ENCODE measurements at regions not wholly inside any gene's neighbourhood (a gene's known extent, or its start where the extent isn't known, plus 50 kb on each side); places are given as distances from the start of the nearest gene placed in this dataset.
"Not testable (repeated sequence)": the region's sequence is repeated elsewhere in the genome, so short reads cannot be mapped to it uniquely, and the experiment has no call there.

GRCh38 chr2:163974766-163975165 is 239.0 kb upstream of the FIGN start:
- Histone ChIP-seq H3K27ac (no peak overlapping the region), H4K20me1 (ENCODE audit: low read depth) (no peaks in the 10 kb centered on the region), H3K4me3 (no peak overlapping the region), H3K9ac (no peak overlapping the region), H3K4me2 (no peak overlapping the region), H3K4me1 (no peaks in the 10 kb centered on the region), H3K79me2 (ENCODE audit: low read depth) (no peaks in the 10 kb centered on the region), H3K9me3 (ENCODE audit: low read depth) (no peaks in the 10 kb centered on the region), H3K36me3 (no peaks in the 10 kb centered on the region), H3K27me3 (no peaks in the 10 kb centered on the region), H2AFZ (replicated peaks) (peak overlapping the region; percentile 27), H3F3A (ENCODE audit: low read depth) (no peaks in the 10 kb centered on the region)
- DNase-seq (ENCODE audit: low spot score) = no peak
- no peaks in the 10 kb centered on the region for H3K36me3 Mint-ChIP-seq
- H3K9me3 Mint-ChIP-seq = no peaks in the 10 kb centered on the region
- no peak overlapping the region for H3K4me3 Mint-ChIP-seq
- H3K27me3 Mint-ChIP-seq (ENCODE audit: insufficient read depth, low read depth) = peaks cover 2% of the 10 kb centered on the region
- H3K27ac Mint-ChIP-seq = no peak overlapping the region
- TF ChIP-seq CTCF (IDR thresholded peaks at IDR 0.05) (no peak), EZH2phosphoT487 (IDR thresholded peaks at IDR 0.05) (no peak), EZH2 (IDR thresholded peaks at IDR 0.05) (no peak)
- H3K4me1 Mint-ChIP-seq = no peaks in the 10 kb centered on the region

GRCh38 chr2:163970058-163970813 is 234.4 kb upstream of the FIGN start:
- Histone ChIP-seq H3K4me1 (no peaks in the 10 kb centered on the region), H3K27ac (no peak overlapping the region), H4K20me1 (ENCODE audit: low read depth) (no peaks in the 10 kb centered on the region), H3K9ac (no peak overlapping the region), H2AFZ (replicated peaks) (no peak overlapping the region), H3F3A (ENCODE audit: low read depth) (no peaks in the 10 kb centered on the region), H3K4me2 (no peak overlapping the region), H3K4me3 (no peak overlapping the region), H3K27me3 (no peaks in the 10 kb centered on the region), H3K36me3 (no peaks in the 10 kb centered on the region), H3K79me2 (ENCODE audit: low read depth) (no peaks in the 10 kb centered on the region), H3K9me3 (ENCODE audit: low read depth) (no peaks in the 10 kb centered on the region)
- H3K27ac Mint-ChIP-seq = no peak overlapping the region
- TF ChIP-seq EZH2phosphoT487 (IDR thresholded peaks at IDR 0.05) (no peak), CTCF (IDR thresholded peaks at IDR 0.05) (no peak), EZH2 (IDR thresholded peaks at IDR 0.05) (no peak)
- DNase-seq (ENCODE audit: low spot score) = no peak
- H3K27me3 Mint-ChIP-seq (ENCODE audit: insufficient read depth, low read depth) = peaks cover 2% of the 10 kb centered on the region
- H3K4me1 Mint-ChIP-seq = no peaks in the 10 kb centered on the region
- no peaks in the 10 kb centered on the region for H3K36me3 Mint-ChIP-seq
- H3K4me3 Mint-ChIP-seq = no peak overlapping the region
- H3K9me3 Mint-ChIP-seq = peaks cover 2% of the 10 kb centered on the region

GRCh38 chr2:163964278-163964677 is 228.5 kb upstream of the FIGN start:
- H3K36me3 Mint-ChIP-seq; H3F3A ChIP-seq (ENCODE audit: low read depth); H3K9me3 ChIP-seq (ENCODE audit: low read depth); H3K36me3 ChIP-seq; H3K27ac ChIP-seq; H3K4me3 ChIP-seq; H3K27ac Mint-ChIP-seq; H3K4me3 Mint-ChIP-seq; H3K27me3 Mint-ChIP-seq (ENCODE audit: insufficient read depth, low read depth); H3K27me3 ChIP-seq; H3K4me1 ChIP-seq; H3K79me2 ChIP-seq (ENCODE audit: low read depth); H3K9me3 Mint-ChIP-seq; H3K9ac ChIP-seq; H3K4me2 ChIP-seq; H2AFZ ChIP-seq (replicated peaks); DNase-seq (ENCODE audit: low spot score); H4K20me1 ChIP-seq (ENCODE audit: low read depth); H3K4me1 Mint-ChIP-seq: not testable (repeated sequence)

GRCh38 chr2:163953390-163953907 is 217.6 kb upstream of the FIGN start:
- Histone ChIP-seq H3K27me3 (no peaks in the 10 kb centered on the region), H3K79me2 (ENCODE audit: low read depth) (no peaks in the 10 kb centered on the region), H3K27ac (no peak overlapping the region), H3K4me1 (peaks cover 5% of the 10 kb centered on the region), H3F3A (ENCODE audit: low read depth) (no peaks in the 10 kb centered on the region), H4K20me1 (ENCODE audit: low read depth) (no peaks in the 10 kb centered on the region), H3K9me3 (ENCODE audit: low read depth) (no peaks in the 10 kb centered on the region), H3K9ac (no peak overlapping the region), H2AFZ (replicated peaks) (no peak overlapping the region), H3K4me2 (no peak overlapping the region), H3K4me3 (no peak overlapping the region), H3K36me3 (no peaks in the 10 kb centered on the region)
- Mint-ChIP-seq H3K27ac (no peak overlapping the region), H3K4me3 (no peak overlapping the region), H3K9me3 (peaks cover 3% of the 10 kb centered on the region), H3K4me1 (peaks cover 13% of the 10 kb centered on the region), H3K36me3 (no peaks in the 10 kb centered on the region), H3K27me3 (ENCODE audit: insufficient read depth, low read depth) (no peaks in the 10 kb centered on the region)
- no peak for DNase-seq (ENCODE audit: low spot score)
- TF ChIP-seq CTCF (IDR thresholded peaks at IDR 0.05) = no peak
- no peak for TF ChIP-seq EZH2phosphoT487 (IDR thresholded peaks at IDR 0.05)
- no peak for TF ChIP-seq EZH2 (IDR thresholded peaks at IDR 0.05)

All from neural progenitor cell (in vitro differentiated cells).